Kidney epithelial cell (primary cell): ENCODE measurements at regions not wholly inside any gene's neighbourhood (a gene's known extent, or its start where the extent isn't known, plus 50 kb on each side); places are given as distances from the start of the nearest gene placed in this dataset.

Experiments
- DNase-seq: peaks from one replicate; pipeline ENCODE4 v3.0.0-alpha.2; 2010; ENCODE audit warnings: low read depth
- H3K27me3 ChIP-seq: 2 replicates; pipeline ENCODE4 v1.6.0; 2011; ENCODE audit warnings: low read length; ENCODE audit not compliant: control insufficient read depth, insufficient read depth
- H3K36me3 ChIP-seq: 2 replicates; pipeline ENCODE4 v1.5.1; 2011; ENCODE audit warnings: low read length; ENCODE audit not compliant: control insufficient read depth, insufficient read depth
- H3K4me3 ChIP-seq: 2 replicates; pipeline ENCODE4 v1.5.1; 2011; ENCODE audit warnings: low read depth, mild to moderate bottlenecking, control low read depth, low read length
- TF ChIP-seq, protein P1 (sequence below): IDR thresholded peaks from 2 replicates; pipeline ENCODE4 v1.5.1; 2011; ENCODE audit warnings: mild to moderate bottlenecking, moderate library complexity, low read length, control low read depth, inconsistent platforms; ENCODE audit not compliant: insufficient read depth, poor library complexity, severe bottlenecking

DNA sequence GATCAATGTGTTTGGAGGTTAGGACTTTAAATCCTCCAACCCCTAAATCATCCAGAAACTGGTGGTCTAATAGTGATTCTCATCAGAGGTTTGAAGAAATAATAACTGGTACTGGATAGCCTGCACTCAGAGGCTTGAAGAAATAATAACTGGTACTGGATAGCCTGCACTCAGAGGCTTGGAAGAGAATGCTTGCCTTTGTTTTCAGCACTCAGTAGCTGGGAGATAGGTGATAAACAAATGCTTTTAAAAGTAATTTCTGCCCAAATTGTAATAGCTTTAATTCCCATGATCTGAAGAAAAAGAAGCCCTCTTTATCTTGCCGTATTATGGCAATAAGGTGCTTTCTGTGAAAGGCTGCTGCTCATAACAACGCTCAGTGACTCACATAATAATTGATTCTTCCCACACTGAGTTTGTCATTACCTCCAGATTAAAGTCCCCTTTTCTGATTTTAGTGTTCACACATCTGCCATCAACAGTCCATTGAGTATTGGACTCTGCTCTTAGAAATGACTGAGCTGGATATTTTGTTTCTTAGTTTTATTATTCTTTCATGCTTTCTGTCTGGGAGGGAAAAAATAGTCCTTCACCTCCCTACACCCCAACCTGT lies 112.3 kb upstream of the PHYHIPL start:
- TF ChIP-seq, protein P1, sequence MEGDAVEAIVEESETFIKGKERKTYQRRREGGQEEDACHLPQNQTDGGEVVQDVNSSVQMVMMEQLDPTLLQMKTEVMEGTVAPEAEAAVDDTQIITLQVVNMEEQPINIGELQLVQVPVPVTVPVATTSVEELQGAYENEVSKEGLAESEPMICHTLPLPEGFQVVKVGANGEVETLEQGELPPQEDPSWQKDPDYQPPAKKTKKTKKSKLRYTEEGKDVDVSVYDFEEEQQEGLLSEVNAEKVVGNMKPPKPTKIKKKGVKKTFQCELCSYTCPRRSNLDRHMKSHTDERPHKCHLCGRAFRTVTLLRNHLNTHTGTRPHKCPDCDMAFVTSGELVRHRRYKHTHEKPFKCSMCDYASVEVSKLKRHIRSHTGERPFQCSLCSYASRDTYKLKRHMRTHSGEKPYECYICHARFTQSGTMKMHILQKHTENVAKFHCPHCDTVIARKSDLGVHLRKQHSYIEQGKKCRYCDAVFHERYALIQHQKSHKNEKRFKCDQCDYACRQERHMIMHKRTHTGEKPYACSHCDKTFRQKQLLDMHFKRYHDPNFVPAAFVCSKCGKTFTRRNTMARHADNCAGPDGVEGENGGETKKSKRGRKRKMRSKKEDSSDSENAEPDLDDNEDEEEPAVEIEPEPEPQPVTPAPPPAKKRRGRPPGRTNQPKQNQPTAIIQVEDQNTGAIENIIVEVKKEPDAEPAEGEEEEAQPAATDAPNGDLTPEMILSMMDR = no peak
- no peak for DNase-seq
- Histone ChIP-seq H3K36me3 (no peaks in the 10 kb centered on the region), H3K4me3 (no peak overlapping the region), H3K27me3 (no peaks in the 10 kb centered on the region)

DNA sequence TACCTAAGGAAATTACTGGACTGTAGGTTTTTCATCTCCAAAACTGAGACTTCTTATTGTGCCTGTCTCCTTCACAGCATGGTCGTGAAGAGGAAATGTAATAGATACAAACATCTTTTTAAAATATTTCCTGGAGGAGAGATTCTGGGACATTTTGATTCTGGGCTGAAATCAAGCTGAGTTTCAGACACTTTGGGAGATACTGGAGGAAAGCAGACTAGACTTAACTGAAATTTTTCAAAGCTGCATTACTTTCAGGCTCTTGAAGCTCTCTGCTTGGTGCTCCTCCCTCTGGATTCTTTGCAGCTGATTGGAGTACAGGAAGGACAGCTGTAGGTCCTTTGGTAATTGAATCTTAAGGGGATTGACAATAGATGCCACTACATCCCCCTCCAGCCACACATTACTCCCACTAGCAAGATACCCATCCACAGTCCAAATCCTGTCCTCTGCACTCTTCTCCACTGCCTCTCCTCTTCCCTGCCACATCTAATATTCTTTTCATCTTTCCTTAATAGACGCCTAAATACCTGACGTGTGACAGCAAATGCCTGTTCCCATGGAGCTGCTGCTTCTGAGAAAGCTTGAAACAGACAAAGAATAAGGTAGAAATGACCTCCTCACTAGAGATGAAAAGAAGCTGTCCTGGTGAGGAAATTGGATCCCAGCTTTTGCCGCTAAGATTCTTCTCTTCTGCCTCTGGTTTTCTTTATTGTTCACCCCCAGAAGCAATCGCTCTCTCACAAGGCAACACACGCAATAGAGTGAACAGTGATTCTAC lies 111.5 kb upstream of the PHYHIPL start:
- H3K36me3 ChIP-seq = no peaks in the 10 kb centered on the region
- no peaks in the 10 kb centered on the region for H3K27me3 ChIP-seq
- TF ChIP-seq, protein P1 = no peak
- H3K4me3 ChIP-seq = no peak overlapping the region
- DNase-seq = no peak

DNA sequence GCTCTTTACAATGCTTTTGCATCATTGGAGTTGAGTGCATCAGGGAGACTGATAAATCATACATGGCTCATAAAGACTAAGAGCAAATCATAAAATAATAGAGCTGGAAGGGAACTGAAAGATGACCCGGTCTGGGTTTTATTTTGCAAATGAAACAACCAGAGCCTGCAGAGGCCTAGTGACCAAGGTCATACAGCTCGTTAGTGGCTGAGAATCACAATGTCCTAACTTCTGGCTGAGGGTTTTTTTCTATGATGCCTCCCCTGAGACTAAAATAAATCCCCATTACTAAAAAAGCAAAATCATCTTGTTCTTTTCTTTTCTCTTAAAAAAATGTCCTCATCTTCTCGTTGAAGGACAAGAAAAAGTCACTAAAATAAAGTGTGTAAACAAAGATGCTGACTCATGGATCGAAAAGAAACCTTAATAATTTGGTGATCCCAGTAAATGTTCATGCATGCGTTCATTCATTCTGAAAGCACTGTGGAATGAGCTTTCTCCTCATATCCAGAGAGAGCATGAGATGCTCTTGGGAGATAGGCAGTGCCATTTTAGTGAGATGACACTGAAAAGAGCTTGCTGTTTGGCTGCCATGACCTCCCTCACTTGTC lies 107.8 kb upstream of the PHYHIPL start:
- no peaks in the 10 kb centered on the region for H3K27me3 ChIP-seq
- no peak overlapping the region for H3K4me3 ChIP-seq
- DNase-seq = no peak
- H3K36me3 ChIP-seq = no peaks in the 10 kb centered on the region
- TF ChIP-seq, protein P1 = no peak

DNA sequence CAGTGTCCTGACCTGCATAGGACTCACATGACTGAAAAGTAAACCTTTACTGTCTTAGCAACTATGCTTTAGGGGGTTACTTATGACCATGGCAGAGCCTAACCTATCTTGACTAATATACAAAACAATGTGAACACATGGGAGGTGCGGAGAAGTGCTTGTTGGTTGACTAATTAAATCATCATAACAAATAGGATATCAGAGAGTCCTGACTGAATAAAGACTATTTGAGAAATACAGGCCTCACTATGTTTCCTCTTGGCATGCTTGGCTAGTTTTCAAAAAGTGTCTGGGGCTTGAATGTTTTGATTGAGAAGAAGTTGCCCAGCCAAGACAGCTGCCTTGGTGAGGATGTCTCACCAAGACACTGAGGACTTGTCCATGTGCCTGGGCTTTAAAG lies 104.4 kb upstream of the PHYHIPL start:
- TF ChIP-seq, protein P1 = no peak
- Histone ChIP-seq H3K36me3 (no peaks in the 10 kb centered on the region), H3K4me3 (no peak overlapping the region), H3K27me3 (no peaks in the 10 kb centered on the region)
- no peak for DNase-seq

DNA sequence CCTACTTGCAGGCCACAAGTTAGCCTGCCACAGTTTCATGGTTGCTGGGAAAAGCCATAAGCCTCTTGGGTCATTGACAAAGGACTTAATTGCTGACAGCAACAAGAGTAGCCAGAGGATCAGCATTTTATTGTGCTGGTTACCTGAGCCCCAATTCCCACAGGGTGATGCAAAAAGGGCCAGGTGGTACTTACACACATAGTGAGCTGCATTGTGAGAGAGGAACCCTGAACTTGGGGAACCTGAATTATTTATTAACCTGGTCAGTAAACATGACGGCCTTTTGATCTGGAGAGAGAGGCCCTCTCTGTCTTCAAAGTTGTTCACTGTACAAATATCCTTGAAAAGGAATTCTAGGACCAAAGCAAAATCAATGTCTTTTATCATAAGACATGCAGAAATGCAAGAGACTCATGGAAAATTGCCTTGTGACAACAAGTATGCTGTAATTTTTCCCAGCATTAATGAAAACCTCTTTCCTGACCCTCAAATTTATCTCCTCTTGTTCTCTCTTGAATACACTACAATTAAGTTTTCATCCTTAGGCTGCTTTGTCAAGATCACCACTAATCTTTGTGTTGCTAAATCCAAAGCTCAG lies 102.9 kb upstream of the PHYHIPL start:
- H3K4me3 ChIP-seq = no peak overlapping the region
- TF ChIP-seq, protein P1 = no peak
- no peaks in the 10 kb centered on the region for H3K27me3 ChIP-seq
- DNase-seq = no peak
- no peaks in the 10 kb centered on the region for H3K36me3 ChIP-seq
